ENCODE measurements at regions not wholly inside any gene's neighbourhood (a gene's known extent, or its start where the extent isn't known, plus 50 kb on each side); places are given as distances from the start of the nearest gene placed in this dataset.
"Not testable (repeated sequence)": the region's sequence is repeated elsewhere in the genome, so short reads cannot be mapped to it uniquely, and the experiment has no call there.

DNA sequence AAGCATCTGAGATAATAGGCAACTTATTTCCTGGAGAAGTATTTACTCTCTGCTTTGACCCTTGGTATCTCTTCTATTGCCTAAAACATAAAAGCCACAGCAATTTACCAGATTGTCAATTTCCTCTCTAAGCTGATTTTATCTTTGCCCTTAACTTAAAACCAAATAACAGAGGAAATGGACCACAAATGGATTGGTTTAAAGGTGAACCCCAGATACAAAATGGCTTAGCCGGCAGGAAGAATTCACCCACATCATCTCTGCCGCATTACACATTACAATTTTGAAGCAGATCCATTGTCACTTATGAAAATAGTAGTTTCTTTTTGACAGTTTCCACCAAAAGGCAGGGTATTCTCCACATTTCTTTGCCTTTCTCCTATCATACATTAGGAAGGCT, 585.8 kb upstream of the CHAC2 start:
- no peak overlapping the region for H3K4me3 ChIP-seq (ENCODE audit: low read depth, low read length)
- DNase-seq (ENCODE audit: low read depth), result no peak

DNA sequence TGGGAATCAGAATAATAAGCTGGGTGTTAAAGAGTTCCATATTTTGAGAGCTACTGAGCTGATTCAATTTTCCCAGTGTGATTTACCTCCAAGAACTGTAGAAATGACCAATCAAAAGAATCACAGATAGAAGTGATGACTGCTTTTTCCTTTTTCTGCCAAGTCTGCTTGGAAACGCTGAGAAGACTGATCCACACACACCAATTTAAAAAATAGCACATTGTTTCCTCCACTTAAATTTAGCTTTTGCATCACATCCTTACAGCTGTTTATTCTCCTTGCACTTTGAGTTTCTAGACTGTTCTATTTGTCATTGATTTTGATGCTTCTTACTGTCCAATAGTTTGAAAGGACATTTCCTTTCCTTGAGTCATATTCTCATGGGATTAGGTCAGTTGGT, 590.3 kb upstream of the CHAC2 start:
- no peak for DNase-seq (ENCODE audit: low read depth)
- H3K4me3 ChIP-seq (ENCODE audit: low read depth, low read length), result no peak overlapping the region

DNA sequence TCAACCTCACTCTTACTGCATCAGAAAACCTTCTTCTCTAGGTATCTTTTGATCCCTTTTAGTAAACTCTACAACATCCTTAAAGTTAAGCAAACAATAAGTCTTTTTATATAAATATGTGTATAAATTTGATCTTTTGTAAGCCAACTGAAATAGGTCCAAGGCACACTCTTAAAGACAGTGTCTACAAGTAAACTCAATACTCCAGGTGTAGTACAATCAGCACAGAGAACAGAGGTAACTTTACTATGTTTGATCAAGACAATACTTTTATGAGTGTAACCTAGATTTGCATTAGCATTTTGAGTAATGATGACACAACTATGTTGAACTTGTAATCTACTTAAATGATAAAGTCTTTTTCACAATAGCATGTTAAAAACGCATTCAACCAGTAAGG, 593.1 kb upstream of the CHAC2 start:
- H3K4me3 ChIP-seq (ENCODE audit: low read depth, low read length), result no peak overlapping the region
- DNase-seq (ENCODE audit: low read depth), result no peak

DNA sequence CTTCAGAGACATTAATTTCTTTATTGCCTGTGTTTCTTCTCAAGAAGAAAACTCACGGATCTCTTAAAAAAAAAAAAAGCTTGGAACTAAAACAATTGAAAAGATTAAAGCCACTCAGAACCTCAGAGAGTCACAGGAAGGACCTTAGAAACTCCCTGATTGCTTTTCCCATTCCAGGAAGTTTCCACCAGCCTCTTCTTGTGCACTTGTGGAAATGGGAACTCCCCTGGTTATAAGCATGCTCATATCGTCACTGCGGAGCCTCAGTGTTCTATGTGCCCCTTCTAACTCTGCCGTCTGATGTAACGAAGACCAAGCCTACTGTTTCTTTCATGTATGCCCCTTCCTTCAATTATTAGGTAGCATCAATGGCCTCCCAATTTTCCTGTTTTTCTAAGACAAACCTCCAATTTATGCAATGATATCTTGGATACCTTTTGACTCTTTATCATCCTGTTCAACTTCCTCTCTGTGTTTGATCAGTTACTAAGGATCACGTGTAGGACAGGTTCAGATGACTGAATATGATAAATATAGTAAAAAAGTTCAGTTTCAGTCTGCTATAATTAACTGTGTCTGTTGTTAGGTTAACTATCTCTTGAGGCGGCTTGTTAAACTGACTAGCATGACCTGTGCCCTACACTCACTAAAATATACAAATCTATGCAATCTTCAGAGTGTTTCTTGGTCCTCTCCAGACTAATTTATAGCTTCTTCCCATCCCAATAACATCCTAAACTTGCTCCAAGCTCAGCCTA, 593.7 kb upstream of the CHAC2 start:
- DNase-seq (ENCODE audit: low read depth), result no peak
- H3K4me3 ChIP-seq (ENCODE audit: low read depth, low read length), result no peak overlapping the region

DNA sequence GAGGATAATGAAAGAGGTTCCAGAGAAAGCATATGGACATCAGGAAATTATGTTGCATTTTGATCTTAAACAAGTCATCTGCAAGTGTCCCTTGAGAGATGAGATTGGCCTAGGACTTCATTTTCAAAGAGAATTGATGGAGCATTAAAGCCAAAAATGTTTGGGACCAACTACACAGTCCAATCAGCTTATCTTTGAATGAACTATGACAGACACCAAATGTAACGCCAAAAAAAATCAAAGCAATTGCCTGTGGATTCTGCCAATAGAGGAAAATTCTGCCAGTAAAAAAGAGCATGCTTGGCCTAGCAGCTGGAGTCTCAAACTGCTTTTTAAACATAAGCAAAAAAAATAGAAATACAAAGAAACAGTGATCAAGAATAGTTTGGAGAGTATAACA, 594.5 kb upstream of the CHAC2 start:
- DNase-seq (ENCODE audit: low read depth), result no peak
- H3K4me3 ChIP-seq (ENCODE audit: low read depth, low read length), result no peak overlapping the region

DNA sequence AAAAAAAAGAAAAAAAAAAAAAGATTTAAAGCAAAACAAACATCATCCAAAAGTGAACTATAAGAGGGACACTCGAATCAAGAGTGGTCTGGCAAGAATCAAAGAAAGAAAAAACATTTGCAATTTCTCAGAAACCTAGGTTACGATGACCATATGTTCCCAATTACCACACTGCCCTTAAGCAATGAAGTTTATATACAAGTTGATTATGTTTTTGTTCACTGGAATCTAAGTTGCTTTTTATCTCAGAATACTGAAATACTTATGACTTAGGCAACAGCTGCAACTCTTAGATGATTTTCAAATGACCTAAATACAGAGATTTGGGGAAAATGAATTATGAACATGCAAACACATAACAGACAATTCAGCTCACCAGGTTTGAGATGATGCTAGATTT, 597.1 kb upstream of the CHAC2 start:
- no peak for DNase-seq (ENCODE audit: low read depth)
- no peak overlapping the region for H3K4me3 ChIP-seq (ENCODE audit: low read depth, low read length)

DNA sequence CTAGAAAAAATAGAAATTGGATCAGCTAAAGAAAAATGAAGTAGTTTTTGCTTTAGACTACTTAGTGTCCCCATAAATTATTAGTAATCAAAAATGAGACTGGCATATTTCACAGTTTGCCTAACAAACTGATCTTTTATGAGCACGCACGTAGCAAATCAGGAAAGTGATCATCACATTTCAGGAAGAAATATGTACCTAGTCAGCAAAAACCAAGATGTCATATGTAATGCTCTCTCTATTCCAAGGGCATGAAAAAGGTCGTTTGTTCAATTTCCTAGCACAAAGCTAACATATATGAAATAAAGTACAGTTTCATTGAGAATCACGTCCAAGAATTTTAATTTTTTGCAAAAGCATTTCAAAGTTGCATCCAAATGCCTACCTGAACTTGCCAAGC, 600.4 kb upstream of the CHAC2 start:
- no peak overlapping the region for H3K4me3 ChIP-seq (ENCODE audit: low read depth, low read length)
- DNase-seq (ENCODE audit: low read depth), result no peak

DNA sequence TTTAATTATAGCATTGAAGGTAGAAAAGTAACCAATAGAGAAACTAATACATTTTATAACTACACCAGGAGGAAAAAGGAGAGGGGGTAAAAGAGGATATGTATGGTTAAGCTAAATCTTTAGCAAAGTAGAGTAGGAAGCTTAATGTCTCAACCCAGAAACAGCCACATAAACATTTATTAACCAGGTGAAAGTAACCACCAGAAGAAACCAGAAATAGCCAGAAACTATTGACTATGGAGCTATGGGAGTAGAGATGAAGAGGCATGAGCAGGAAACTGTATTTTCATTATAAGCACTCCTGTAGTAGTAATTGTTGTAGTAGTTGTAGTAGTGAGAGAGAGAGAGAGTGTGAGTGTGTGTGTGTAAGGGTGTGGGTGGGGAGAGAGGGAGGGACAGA, 617.5 kb upstream of the CHAC2 start:
- DNase-seq (ENCODE audit: low read depth), result no peak
- H3K4me3 ChIP-seq (ENCODE audit: low read depth, low read length), result no peak overlapping the region

DNA sequence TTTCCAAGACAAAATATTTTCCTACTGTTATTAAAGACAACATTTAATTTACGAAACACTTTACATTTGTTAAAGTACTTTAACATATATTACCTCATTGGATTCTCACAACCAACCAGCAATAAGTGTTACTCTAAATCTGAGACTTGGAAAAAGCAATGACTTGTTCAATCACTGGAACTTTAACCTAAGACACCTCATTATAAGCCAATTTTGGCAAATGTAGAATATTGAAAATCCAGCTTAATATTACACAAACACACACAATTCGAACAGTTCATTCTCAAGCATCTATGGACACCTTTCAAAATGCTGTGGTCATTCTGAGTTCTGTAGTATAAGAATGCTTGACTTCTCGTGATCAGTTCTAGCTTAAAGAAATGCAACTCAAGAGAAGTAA, 619.4 kb upstream of the CHAC2 start:
- H3K4me3 ChIP-seq (ENCODE audit: low read depth, low read length), result no peak overlapping the region
- DNase-seq (ENCODE audit: low read depth), result no peak

DNA sequence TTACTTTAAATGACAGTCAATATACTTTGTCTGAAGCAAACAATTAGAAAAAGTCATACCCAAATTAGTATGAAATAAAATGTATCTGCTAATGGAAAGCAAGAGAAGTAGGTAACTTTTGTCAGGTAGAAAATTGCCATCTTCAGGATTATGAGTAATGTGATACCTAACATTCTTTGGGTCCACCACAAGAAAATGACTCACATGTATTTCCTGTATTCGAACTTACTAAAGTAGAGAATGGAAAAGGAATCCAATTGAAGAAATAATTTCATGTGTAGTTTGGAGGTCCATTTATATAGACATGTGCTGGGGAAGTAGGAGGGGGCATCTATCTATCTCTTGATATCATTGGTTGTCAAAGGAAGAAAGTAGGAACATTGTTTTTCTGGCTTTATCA, 636.2 kb upstream of the CHAC2 start:
- no peak overlapping the region for H3K4me3 ChIP-seq (ENCODE audit: low read depth, low read length)
- DNase-seq (ENCODE audit: low read depth), result peak; percentile 6

DNA sequence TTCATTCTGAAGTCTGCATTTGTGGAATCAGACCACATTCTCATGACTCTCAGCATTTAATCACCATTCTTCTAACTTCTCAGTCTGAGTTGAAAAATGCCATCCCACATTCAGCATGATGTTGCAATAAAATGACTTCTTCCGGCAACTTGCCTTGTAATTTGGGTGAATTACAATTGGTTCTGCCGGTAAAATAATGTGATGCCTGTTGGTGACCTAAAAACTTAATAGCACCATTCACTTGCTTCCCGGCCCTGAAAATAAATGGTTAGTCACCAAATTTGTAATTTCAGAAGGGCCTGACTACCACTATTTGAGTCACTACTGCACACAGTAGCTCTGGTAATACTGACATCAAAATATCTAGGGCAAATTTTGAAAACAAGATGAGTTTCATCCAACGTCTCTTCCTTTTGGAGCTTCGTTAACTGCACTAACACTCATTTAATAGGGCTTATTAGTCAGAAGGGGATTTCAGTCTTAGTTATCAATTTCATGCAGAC, 637.1 kb upstream of the CHAC2 start:
- DNase-seq (ENCODE audit: low read depth), result peak; percentile 31

DNA sequence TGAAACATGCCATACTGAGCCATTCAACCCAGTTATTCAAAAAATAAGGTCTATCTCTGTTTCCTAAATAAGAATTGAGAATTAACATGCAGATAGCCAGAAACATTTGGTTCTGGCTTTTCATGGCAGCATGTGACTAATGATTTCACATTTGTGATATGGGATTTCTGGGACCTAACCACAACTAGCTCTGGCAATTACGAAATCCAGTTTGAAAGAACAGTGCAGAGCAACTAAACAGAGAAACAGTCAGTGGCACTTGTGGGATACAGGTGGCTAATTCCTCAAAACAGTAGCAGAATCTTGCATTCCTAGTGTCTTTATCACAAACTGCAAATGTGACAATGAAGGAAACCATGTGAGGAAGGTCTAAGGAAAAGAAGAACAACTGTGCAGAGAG, 637.8 kb upstream of the CHAC2 start:
- H3K4me3 ChIP-seq (ENCODE audit: low read depth, low read length), result no peak overlapping the region
- DNase-seq (ENCODE audit: low read depth), result peak; percentile 75

More for the DNA sequence above, 637.1 kb upstream of the CHAC2 start:
- no peak overlapping the region for H3K4me3 ChIP-seq (ENCODE audit: low read depth, low read length)

DNA sequence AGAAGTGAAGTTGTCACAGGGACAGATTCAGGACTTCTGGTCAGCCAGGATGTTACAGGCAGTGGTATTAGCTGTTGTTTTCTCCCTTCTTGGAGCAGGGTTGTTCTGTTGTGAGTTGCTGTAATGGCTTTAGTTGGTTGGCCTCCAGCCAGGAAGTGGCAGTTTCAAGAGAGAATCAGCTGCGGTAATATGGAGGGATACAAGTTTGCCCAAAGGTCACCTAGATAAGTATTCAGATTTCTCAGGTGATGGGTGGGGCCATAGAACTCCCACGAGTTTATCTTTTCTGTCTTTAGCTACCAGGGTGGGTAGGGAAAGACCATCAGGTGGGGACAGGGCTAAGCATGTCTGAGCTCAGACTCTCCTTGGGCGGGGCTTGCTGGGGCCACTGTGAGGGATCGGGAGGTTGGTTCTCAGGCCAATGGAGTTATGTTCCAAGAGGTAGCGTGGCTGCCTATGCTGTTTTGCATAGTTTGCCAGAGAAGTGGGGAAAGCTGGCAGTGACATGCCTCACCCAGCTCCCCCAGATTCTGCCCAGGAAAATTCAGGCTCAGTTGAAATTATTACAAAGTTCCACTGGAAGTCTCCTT, 640.4 kb upstream of the CHAC2 start:
- no peak for DNase-seq (ENCODE audit: low read depth)
- no peak overlapping the region for H3K4me3 ChIP-seq (ENCODE audit: low read depth, low read length)

DNA sequence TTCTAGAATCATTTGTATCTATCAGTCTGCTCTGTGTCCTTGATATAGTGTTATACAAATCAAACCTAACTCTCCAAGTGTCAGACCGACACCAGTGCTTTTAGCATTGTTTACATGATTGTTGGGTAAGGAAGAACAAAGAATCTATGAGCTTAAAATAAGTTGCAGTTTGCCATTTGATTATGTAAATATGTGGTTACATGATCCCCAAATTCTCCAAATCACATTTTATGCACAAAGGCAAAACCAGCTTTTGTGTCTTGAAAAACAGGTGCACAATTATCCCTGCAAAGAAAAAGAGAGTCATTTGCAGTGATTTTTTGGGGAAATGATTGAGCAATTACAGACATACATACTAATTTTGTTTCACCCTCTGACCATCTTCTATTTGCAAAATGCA, 652.6 kb upstream of the CHAC2 start:
- DNase-seq (ENCODE audit: low read depth), result no peak

DNA sequence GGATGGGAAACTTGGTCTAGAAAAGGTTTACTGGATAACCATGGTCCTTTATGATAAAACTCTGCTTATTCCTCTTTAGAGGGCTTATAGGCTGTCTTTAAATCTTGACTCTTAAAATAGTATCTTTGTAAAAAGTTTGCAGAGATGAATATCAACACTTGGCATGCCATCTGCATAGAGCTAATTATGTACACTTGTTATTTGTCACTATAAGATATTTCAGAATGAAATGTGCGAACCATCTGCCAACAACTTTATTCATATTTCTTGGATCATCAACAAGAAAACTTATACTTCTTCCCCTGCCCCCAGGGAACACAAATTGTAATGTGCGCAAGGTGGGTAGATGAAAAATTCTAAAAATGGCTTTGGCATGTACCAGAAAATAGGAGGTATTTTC, 653.0 kb upstream of the CHAC2 start:
- no peak overlapping the region for H3K4me3 ChIP-seq (ENCODE audit: low read depth, low read length)
- no peak for DNase-seq (ENCODE audit: low read depth)

More for the DNA sequence above, 652.6 kb upstream of the CHAC2 start:
- H3K4me3 ChIP-seq (ENCODE audit: low read depth, low read length), result no peak overlapping the region

DNA sequence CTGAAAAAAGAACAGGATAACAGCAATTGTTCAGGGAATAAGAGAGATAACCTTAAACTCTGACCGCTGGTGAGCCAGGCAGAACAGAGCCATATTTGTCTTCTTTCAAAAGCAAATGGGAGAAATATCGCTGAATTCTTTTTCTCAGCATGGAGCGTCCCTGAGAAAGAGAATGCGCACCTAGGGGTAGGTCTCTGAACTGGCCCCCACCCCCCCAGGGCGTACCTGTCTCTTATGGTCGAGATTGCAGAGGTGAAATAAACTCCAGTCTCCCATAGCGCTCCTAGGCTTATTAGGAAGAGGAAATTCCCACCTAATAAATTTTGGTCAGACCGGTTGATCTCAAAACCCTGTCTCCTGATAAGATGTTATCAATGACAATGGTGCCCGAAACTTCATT, 655.2 kb upstream of the CHAC2 start:
- not testable (repeated sequence) for H3K4me3 ChIP-seq (ENCODE audit: low read depth, low read length); DNase-seq (ENCODE audit: low read depth)

DNA sequence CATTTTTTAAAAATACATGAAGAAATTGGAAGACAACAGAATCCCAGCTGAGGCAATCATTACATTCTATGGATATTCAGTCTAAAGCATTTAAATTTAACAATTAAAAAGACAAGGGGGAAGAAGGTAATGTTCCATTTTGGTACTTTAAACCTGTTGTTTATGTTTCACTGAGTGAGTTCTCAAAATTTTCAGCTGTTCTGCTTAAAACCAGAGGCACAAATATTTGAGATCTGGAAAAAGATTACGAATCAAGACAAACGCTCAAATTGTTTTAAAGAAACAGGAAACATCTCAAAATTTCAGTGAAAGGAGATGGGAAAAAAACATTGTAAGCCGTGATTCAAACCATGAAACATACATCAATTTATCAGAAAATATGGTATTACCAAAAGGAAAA, 656.2 kb upstream of the CHAC2 start:
- DNase-seq (ENCODE audit: low read depth), result no peak
- H3K4me3 ChIP-seq (ENCODE audit: low read depth, low read length), result no peak overlapping the region

DNA sequence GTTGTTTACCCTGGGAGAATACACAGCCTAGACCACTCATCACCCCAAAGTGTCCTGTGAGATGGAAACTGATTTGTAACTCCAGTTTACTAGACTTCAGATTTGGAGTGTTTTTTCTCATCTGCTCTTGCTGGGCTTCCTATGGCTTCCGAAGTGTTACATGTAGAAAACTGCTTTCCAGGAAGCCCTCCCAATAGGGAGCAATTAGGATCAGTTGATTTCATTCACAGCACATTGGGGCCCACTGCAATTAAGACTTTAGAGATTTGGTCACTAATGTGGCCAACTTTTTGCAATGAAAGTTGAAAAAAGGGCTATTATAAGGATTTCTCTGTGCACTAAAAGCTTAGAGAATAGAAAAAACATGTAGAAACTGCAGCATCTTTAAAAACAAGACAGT, 656.6 kb upstream of the CHAC2 start:
- H3K4me3 ChIP-seq (ENCODE audit: low read depth, low read length), result no peak overlapping the region
- no peak for DNase-seq (ENCODE audit: low read depth)

DNA sequence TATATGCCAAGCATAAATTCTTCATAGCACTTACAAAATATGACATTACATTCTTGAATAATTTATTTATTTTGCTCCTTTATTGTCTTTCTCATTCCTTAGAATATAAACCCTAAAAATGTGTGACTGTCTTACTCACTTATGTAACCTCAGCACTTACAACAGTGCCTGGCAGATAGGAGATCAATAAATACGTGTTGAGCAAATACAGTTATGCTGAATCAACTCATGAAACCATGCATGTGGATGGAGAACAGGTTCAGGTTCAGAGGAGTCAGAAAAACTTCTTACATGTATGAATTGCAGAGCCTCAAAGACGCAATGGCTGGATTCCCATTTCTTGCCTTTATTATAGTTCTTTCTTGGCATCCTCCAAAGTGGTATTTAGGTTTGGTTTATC, 659.4 kb upstream of the CHAC2 start:
- no peak for DNase-seq (ENCODE audit: low read depth)

DNA sequence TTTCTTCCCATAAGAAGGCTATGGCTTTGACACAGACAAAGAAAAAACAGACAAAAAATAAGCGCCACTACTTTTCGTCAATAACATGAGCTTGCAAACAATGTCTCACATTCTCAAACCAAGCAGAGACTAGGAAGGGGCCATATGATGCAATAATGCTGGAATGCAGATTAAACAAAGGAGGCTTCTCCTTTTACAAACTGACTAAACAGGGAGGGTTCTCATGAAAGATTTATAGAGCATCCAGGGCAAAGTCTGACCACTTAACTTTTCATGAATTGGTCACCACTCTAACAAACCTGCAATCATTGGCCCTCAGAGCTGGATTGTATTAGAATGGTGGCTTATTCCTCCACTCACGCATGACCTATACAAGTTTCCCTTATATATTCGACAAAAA, 663.3 kb upstream of the CHAC2 start:
- DNase-seq (ENCODE audit: low read depth), result peak; percentile 46
- no peak overlapping the region for H3K4me3 ChIP-seq (ENCODE audit: low read depth, low read length)

More for the DNA sequence above, 659.4 kb upstream of the CHAC2 start:
- no peak overlapping the region for H3K4me3 ChIP-seq (ENCODE audit: low read depth, low read length)

DNA sequence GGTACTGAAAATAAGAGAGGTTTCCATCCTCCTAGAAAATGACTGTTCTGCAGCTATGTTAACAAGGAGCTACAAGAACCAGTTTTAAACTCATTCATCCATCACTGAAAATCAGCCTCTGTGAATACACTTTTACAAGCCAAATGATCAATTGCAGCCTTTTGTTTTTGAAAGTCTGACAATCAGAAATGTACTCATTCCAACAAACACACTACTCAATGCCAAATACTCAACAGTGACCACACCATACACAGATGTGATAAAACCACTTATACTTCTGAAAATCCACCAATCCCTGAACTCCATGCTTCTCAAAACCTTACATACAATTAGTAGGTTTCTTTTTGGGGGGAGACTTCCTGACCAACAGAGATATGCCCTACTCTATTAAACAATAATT, 663.9 kb upstream of the CHAC2 start:
- DNase-seq (ENCODE audit: low read depth), result no peak
- no peak overlapping the region for H3K4me3 ChIP-seq (ENCODE audit: low read depth, low read length)
